ENCODE measurements at regions not wholly inside any gene's neighbourhood (a gene's known extent, or its start where the extent isn't known, plus 50 kb on each side); places are given as distances from the start of the nearest gene placed in this dataset.

GRCh38 chr5:93800988-93801811 lies 59.8 kb upstream of the POU5F2 start:
- no peaks in the 10 kb centered on the region for H3K9me3 Mint-ChIP-seq
- peak; percentile 83 for DNase-seq (ENCODE audit: low spot score)
- Histone ChIP-seq H3K27me3 (ENCODE audit: insufficient read depth) (0 out of 2 replicates have a peak, but pooled peaks cover 7% of the 10 kb centered on the region), H3K4me2 (no peak overlapping the region), H3F3A (replicated peaks; ENCODE audit: low read depth) (no peaks in the 10 kb centered on the region), H3K9me2 (ENCODE audit: insufficient read depth) (no peaks in the 10 kb centered on the region), H4K20me1 (replicated peaks; ENCODE audit: insufficient read depth) (no peaks in the 10 kb centered on the region), H3K4me1 (ENCODE audit: insufficient read depth) (no peaks in the 10 kb centered on the region), H3K27ac (ENCODE audit: low read depth) (no peak overlapping the region), H3K79me2 (replicated peaks; ENCODE audit: insufficient read depth) (no peaks in the 10 kb centered on the region), H3K36me3 (ENCODE audit: insufficient read depth) (no peaks in the 10 kb centered on the region), H3K4me3 (no peak overlapping the region), H2AFZ (no peak overlapping the region)
- no peaks in the 10 kb centered on the region for H3K36me3 Mint-ChIP-seq (ENCODE audit: low read depth)
- ATAC-seq, result peak; percentile 76
- H3K27me3 Mint-ChIP-seq (ENCODE audit: insufficient read depth, low read depth, poor library complexity), result no peaks in the 10 kb centered on the region
- H3K27ac Mint-ChIP-seq, result no peak overlapping the region
- H3K4me3 Mint-ChIP-seq, result no peak overlapping the region
- peaks cover 4% of the 10 kb centered on the region for H3K4me1 Mint-ChIP-seq
- TF ChIP-seq CREB1 (CRISPR knock-in tag; IDR thresholded peaks at IDR 0.05; ENCODE audit: low read depth), result no peak
- no peak for TF ChIP-seq REST (IDR thresholded peaks at IDR 0.05; ENCODE audit: unreplicated experiment)
- TF ChIP-seq EZH2 (IDR thresholded peaks at IDR 0.05; ENCODE audit: low read depth, unreplicated experiment), result no peak
- TF ChIP-seq ZNF114 (CRISPR knock-in tag; IDR thresholded peaks at IDR 0.05), result no peak
- TF ChIP-seq CTCF (conservative IDR thresholded peaks at IDR 0.05; ENCODE audit: low read depth in 2 of 2), result peak; percentile 68 to 87

GRCh38 chr5:93794954-93795353 lies 53.6 kb upstream of the POU5F2 start:
- 0 out of 2 replicates have a peak, but pooled peaks cover 4% of the 10 kb centered on the region for H3K4me1 ChIP-seq (ENCODE audit: insufficient read depth)
- Mint-ChIP-seq H3K27me3 (ENCODE audit: insufficient read depth, low read depth, poor library complexity) (peaks cover 2% of the 10 kb centered on the region), H3K4me1 (peaks cover 9% of the 10 kb centered on the region), H3K36me3 (ENCODE audit: low read depth) (no peaks in the 10 kb centered on the region), H3K9me3 (no peaks in the 10 kb centered on the region), H3K27ac (peak overlapping the region; percentile 58), H3K4me3 (no peak overlapping the region)
- ATAC-seq (peak; percentile 30; the same call in 2 of the 3 replicates), DNase-seq (ENCODE audit: low spot score) (no peak)
- no peak overlapping the region for H3K4me3 ChIP-seq
- no peaks in the 10 kb centered on the region for H3F3A ChIP-seq (replicated peaks; ENCODE audit: low read depth)
- no peak overlapping the region for H2AFZ ChIP-seq
- H3K27ac ChIP-seq (ENCODE audit: low read depth), result no peak overlapping the region
- H3K27me3 ChIP-seq (ENCODE audit: insufficient read depth), result no peaks in the 10 kb centered on the region
- H3K79me2 ChIP-seq (replicated peaks; ENCODE audit: insufficient read depth), result no peaks in the 10 kb centered on the region
- H3K4me2 ChIP-seq, result no peak overlapping the region
- no peaks in the 10 kb centered on the region for H3K9me2 ChIP-seq (ENCODE audit: insufficient read depth)
- H3K36me3 ChIP-seq (ENCODE audit: insufficient read depth), result no peaks in the 10 kb centered on the region
- no peaks in the 10 kb centered on the region for H4K20me1 ChIP-seq (replicated peaks; ENCODE audit: insufficient read depth)
- TF ChIP-seq ETS1 (IDR thresholded peaks at IDR 0.05) (no peak), EZH2phosphoT487 (IDR thresholded peaks at IDR 0.05; ENCODE audit: unreplicated experiment) (no peak), POLR2AphosphoS5 (IDR thresholded peaks at IDR 0.05; ENCODE audit: low read depth) (no peak), ZNF114 (CRISPR knock-in tag; IDR thresholded peaks at IDR 0.05) (no peak), CREB1 (CRISPR knock-in tag; IDR thresholded peaks at IDR 0.05; ENCODE audit: low read depth) (no peak), EZH2 (IDR thresholded peaks at IDR 0.05; ENCODE audit: low read depth, unreplicated experiment) (no peak)
